Heart left ventricle (tissue), 16 donors: ENCODE measurements at regions not wholly inside any gene's neighbourhood (a gene's known extent, or its start where the extent isn't known, plus 50 kb on each side); places are given as distances from the start of the nearest gene placed in this dataset.

Source experiments
- ATAC-seq, 4 donors: fragments of 200-7000 bp; cut with Tn5 transposase; one replicate each; pipeline ENCODE4 v1.9.1; 2020 to 2022; ENCODE audit warnings: moderate library complexity in 4 of 4, mild to moderate bottlenecking in 3 of 4, moderate number of reproducible peaks in 1 of 4
- DNase-seq, 5 donors: peaks; one replicate each; pipeline ENCODE4 v3.0.0-alpha.2; 2020
- H3K27ac ChIP-seq, 12 donors: fragments of 200-600 bp; sonication (generic) in 4 of 12; one replicate each; pipeline versions ENCODE4 v1.5.0 to v1.8.0; 2016 to 2022; ENCODE audit warnings: mild to moderate bottlenecking in 2 of 12
- H3K27me3 ChIP-seq, 9 donors: fragments of 200-600 bp; sonication (generic) in 2 of 9; one replicate each; pipeline versions ENCODE4 v1.5.1 to v1.8.0; 2016 to 2022; ENCODE audit warnings: mild to moderate bottlenecking in 3 of 9
- H3K36me3 ChIP-seq, 9 donors: fragments of 200-600 bp; sonication (generic) in 2 of 9; one replicate each; pipeline versions ENCODE4 v1.5.0 to v1.8.0; 2018 to 2022; ENCODE audit warnings: mild to moderate bottlenecking in 2 of 9
- H3K4me1 ChIP-seq, 12 donors: fragments of 200-600 bp; sonication (generic) in 4 of 12; one replicate each; pipeline versions ENCODE4 v1.5.0 to v1.8.0; 2016 to 2022; ENCODE audit warnings: mild to moderate bottlenecking in 3 of 12
- H3K4me3 ChIP-seq, 12 donors: fragments of 200-600 bp; sonication (generic) in 4 of 12; one replicate each; pipeline versions ENCODE4 v1.5.0 to v1.8.0; 2017 to 2022; ENCODE audit warnings: mild to moderate bottlenecking in 9 of 12, moderate library complexity in 4 of 12
- H3K9me3 ChIP-seq, 12 donors: fragments of 200-600 bp; sonication (generic) in 4 of 12; one replicate each; pipeline versions ENCODE4 v1.5.0 to v1.8.0; 2016 to 2022; ENCODE audit warnings: mild to moderate bottlenecking in 1 of 12
- POLR2A ChIP-seq, 2 donors: fragments of 450-650 bp; IDR thresholded peaks; one replicate each; pipeline ENCODE4 v1.6.1; 2017; ENCODE audit warnings: antibody characterized with exemption in 2 of 2, mild to moderate bottlenecking in 2 of 2, moderate library complexity in 2 of 2
- WGBS, 4 donors: extraction: QIAGEN DNeasy Blood & Tissue Kit in 2 of 4; methylation state at CpG; one replicate each; pipeline versions ENCODE4 v1.1.5 to v1.1.7; 2013 to 2018; 5-methylcytosine and 5-hydroxymethylcytosine counted together
- intact Hi-C, 10 donors: fragments of 100-400 bp; cut with DNase I; formaldehyde crosslinking; loops; one replicate each; pipeline versions ENCODE4 v1.11.1 to v1.14.2; 2022
- TF ChIP-seq, protein P1 (sequence below), 12 donors: fragments of 200-600 bp; sonication (generic) in 4 of 12; IDR thresholded peaks; one replicate each; pipeline versions ENCODE4 v1.5.0 to v1.8.0; 2018 to 2022; ENCODE audit warnings: antibody characterized with exemption in 12 of 12, mild to moderate bottlenecking in 5 of 12
- donor health status: ischemic (EF 13 %, LVEDD 7.1; RV severe dilation, severe dysfunction).
- donor health status: healthy with polysubstance abuse.
- donor health status: DM: no; HTN: yes; CAD: no.
- donor health status: DM: no; HTN: no; CAD: no.
- donor health status: ischemic (EF 25% LVEDD 6.9; RV normal size, moderate dysfunction).
- donor health status: ischemic (EF 25% LVEDD 5.7; RV mildly dilated, moderate dysfunction).
- donor health status: healthy.
- donor health status: DM: yes; HTN: yes; CAD: no.
- donor health status: ischemic (EF 35%, LVEDD 5.7; RV mildly dilated, moderate dysfunction).
- donor health status: nonischemic (EF 11% LVEDD 7.7; RV severe dilation, severe dysfunction).
- donor health status: DM: yes; HTN: yes; CAD: no.
- donor health status: PGD.
- donor health status: ischemic (EF 29% LVEDD 5.4; RV normal size, mild dysfunction).
- donor health status: nonischemic (EF 23%, LVEDD 6.1; RV moderate dilation, normal function).

DNA sequence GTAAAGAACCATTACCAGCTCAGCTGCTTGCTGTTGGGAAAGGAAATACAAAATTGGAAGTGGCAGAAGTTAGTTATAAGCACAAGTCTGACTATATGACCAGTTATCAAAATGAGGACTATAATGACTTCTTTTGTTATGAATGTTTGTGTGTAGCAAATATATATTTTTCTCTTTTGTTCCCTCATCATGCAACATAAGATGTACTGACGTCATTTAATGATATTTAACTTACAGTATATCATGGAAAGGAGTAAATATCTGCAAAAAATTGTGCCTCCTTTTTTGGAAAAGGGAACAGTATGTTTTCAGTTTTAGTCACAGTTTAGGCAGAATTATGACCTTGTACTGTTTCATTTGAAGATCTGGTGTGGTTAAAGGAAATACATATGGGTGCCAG is 356.3 kb upstream of the SLITRK5 start:
- WGBS, 4 donors, result 61 to 74% (median 64%) methylated on average over 1 of the region's 1 CpG
- TF ChIP-seq, protein P1, sequence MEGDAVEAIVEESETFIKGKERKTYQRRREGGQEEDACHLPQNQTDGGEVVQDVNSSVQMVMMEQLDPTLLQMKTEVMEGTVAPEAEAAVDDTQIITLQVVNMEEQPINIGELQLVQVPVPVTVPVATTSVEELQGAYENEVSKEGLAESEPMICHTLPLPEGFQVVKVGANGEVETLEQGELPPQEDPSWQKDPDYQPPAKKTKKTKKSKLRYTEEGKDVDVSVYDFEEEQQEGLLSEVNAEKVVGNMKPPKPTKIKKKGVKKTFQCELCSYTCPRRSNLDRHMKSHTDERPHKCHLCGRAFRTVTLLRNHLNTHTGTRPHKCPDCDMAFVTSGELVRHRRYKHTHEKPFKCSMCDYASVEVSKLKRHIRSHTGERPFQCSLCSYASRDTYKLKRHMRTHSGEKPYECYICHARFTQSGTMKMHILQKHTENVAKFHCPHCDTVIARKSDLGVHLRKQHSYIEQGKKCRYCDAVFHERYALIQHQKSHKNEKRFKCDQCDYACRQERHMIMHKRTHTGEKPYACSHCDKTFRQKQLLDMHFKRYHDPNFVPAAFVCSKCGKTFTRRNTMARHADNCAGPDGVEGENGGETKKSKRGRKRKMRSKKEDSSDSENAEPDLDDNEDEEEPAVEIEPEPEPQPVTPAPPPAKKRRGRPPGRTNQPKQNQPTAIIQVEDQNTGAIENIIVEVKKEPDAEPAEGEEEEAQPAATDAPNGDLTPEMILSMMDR (IDR thresholded peaks at IDR 0.05), result no peak
- no peak for TF ChIP-seq POLR2A (IDR thresholded peaks at IDR 0.05)
- intact Hi-C loops, result no loop called here

DNA sequence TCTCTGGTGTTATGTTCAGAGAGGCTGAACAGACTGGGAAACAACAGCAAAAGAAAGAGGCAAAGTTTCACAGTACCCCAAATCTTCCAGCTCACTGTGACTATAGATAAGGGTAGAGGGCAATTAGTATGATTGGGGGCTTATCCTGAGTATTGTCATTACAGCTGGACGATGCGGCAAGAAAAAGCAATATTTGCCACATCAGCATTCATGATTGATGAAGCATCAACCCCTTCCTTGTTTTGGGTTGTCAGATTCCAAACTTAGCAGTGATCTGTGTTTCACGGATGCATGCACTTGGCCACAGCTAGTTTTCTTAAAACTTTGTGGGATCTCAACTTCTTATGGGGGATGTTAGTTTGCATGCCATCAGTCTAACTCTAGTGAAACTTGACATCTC is 348.8 kb upstream of the SLITRK5 start:
- H3K4me1 ChIP-seq, result no peaks in the 10 kb centered on the region
- ATAC-seq (no peak), DNase-seq (no peak)
- peaks cover 0 to 4% (median 0%) of the 10 kb centered on the region in 12 donors for H3K9me3 ChIP-seq
- intact Hi-C loops, result no loop called here
- WGBS, 4 donors, result 56 to 87% (median 69%) methylated on average over 3 of the region's 3 CpGs
- no peaks in the 10 kb centered on the region for H3K36me3 ChIP-seq
- TF ChIP-seq POLR2A (IDR thresholded peaks at IDR 0.05), result no peak
- TF ChIP-seq, protein P1 (IDR thresholded peaks at IDR 0.05), result no peak
- no peaks in the 10 kb centered on the region for H3K27me3 ChIP-seq
- H3K4me3 ChIP-seq, result no peak overlapping the region
- H3K27ac ChIP-seq, result no peak overlapping the region

More for the DNA sequence above, 356.3 kb upstream of the SLITRK5 start:
- Histone ChIP-seq H3K27ac (no peak overlapping the region), H3K4me1 (no peaks in the 10 kb centered on the region), H3K27me3 (no peaks in the 10 kb centered on the region), H3K36me3 (no peaks in the 10 kb centered on the region), H3K4me3 (no peak overlapping the region), H3K9me3 (no peaks in the 10 kb centered on the region)
- no peak for DNase-seq
- no peak for ATAC-seq

DNA sequence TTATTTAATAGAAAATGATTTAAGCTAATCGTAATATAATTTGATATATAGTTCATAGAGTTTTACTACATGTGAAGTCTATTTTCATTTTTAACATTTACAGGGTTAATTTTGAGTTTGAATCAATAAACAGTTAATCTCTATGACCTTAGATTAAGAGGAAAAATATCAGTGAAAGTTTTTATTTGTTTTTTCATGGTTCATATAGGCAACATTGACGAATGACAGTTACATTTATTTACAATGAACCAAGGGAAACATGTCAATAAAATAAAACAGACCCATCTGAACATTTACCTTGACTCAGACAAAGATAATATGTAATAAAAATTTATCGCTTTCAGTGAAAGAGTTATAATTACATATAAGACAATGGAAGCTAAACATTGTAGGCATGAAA is 346.6 kb upstream of the SLITRK5 start:
- H3K4me3 ChIP-seq, result no peak overlapping the region
- no peaks in the 10 kb centered on the region for H3K36me3 ChIP-seq
- intact Hi-C loops, result no loop called here
- WGBS, 4 donors, result 74 to 80% (median 77%) methylated on average over 3 of the region's 3 CpGs
- TF ChIP-seq POLR2A (IDR thresholded peaks at IDR 0.05), result no peak
- TF ChIP-seq, protein P1 (IDR thresholded peaks at IDR 0.05), result no peak
- H3K27me3 ChIP-seq, result no peaks in the 10 kb centered on the region
- no peak for DNase-seq
- no peaks in the 10 kb centered on the region for H3K4me1 ChIP-seq
- H3K27ac ChIP-seq, result no peak overlapping the region
- no peak for ATAC-seq
- peaks cover 0 to 7% (median 0%) of the 10 kb centered on the region in 12 donors for H3K9me3 ChIP-seq

DNA sequence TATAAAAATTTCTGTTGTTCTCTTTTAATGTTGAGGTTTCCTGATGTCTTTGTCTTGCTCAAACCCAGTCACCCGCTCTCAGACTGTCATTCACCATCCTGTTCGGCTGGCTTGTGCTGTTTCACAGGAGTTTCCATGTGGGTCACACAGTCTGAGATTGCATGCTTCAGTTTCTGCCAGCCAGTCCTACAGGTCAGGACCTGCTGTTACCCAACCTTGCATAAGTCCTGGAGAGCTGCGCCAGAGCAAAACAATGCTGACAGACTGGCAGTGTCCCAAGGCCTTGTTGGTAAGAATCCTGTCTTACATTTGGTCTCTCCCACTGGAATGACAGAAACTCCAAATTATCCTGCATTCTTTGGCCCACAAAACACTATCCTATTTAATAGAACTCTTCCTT is 340.0 kb upstream of the SLITRK5 start:
- Histone ChIP-seq H3K36me3 (no peaks in the 10 kb centered on the region), H3K9me3 (peaks cover 0 to 21% (median 0%) of the 10 kb centered on the region in 12 donors), H3K27ac (no peak overlapping the region), H3K4me1 (no peaks in the 10 kb centered on the region), H3K27me3 (no peaks in the 10 kb centered on the region), H3K4me3 (no peak overlapping the region)
- 41 to 60% (median 46%) methylated on average over 3 of the region's 3 CpGs for WGBS, 4 donors
- ATAC-seq (peak; percentile 70 to 94 (median 86)), DNase-seq (peak in 3 of 5 donors; percentile 20 to 34 (median 29))
- intact Hi-C loops, result no loop called here
- no peak for TF ChIP-seq POLR2A (IDR thresholded peaks at IDR 0.05)
- TF ChIP-seq, protein P1 (IDR thresholded peaks at IDR 0.05), result no peak
